ENCODE measurements at regions not wholly inside any gene's neighbourhood (a gene's known extent, or its start where the extent isn't known, plus 50 kb on each side); places are given as distances from the start of the nearest gene placed in this dataset.

DNA sequence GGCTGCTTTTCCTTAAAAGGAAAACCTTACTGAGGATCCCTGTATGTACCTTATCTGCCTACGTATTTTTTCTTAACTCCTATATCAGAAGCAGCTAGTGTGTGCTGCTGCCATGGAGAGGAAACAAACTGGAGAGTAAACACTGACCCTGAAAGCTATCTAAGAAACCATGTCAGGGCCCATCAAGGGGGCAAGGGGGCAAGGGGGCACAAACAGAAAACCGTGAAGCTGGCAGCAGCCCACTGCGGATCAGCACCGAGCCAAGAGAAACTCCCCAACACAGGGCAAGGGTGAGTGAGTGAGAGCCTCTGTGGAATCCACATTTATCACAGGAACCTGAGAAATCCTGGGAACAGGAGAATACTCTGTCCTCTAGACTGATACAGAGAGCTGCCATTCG, 1204.2 kb downstream of the PCDH18 start:
- no peak for DNase-seq (ENCODE audit: low spot score)
- Mint-ChIP-seq H3K27me3 (ENCODE audit: insufficient read depth) (no peaks in the 10 kb centered on the region), H3K27ac (no peak overlapping the region), H3K4me3 (no peak overlapping the region), H3K4me1 (ENCODE audit: low read depth) (no peaks in the 10 kb centered on the region), H3K36me3 (ENCODE audit: low read depth) (no peaks in the 10 kb centered on the region), H3K9me3 (peaks cover 6% of the 10 kb centered on the region)
- intact Hi-C loops (cut with micrococcal nuclease): no loop called here

DNA sequence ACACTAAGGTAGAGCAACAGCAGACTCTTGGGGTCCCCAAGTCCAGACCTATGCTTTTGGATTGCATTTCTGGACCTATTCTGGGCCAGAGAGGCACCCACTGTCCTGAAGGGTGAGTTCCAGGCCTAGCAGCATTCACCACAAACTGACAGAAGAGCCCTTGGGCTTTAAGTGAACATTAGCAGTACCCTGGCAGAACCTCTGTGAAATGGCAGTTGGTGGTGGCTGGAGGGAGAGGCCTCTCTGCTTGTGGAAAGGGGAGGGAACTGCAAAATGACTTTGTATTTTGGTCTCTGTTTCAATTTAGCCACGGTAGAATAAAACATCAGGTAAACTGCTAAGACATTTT, 1211.9 kb downstream of the PCDH18 start:
- DNase-seq (ENCODE audit: low spot score): no peak
- no peaks in the 10 kb centered on the region for H3K27me3 Mint-ChIP-seq (ENCODE audit: insufficient read depth)
- no peak overlapping the region for H3K27ac Mint-ChIP-seq
- no peaks in the 10 kb centered on the region for H3K9me3 Mint-ChIP-seq
- no peak overlapping the region for H3K4me3 Mint-ChIP-seq
- H3K36me3 Mint-ChIP-seq (ENCODE audit: low read depth): no peaks in the 10 kb centered on the region
- H3K4me1 Mint-ChIP-seq (ENCODE audit: low read depth): no peaks in the 10 kb centered on the region
- intact Hi-C loops (cut with micrococcal nuclease): no loop called here

DNA sequence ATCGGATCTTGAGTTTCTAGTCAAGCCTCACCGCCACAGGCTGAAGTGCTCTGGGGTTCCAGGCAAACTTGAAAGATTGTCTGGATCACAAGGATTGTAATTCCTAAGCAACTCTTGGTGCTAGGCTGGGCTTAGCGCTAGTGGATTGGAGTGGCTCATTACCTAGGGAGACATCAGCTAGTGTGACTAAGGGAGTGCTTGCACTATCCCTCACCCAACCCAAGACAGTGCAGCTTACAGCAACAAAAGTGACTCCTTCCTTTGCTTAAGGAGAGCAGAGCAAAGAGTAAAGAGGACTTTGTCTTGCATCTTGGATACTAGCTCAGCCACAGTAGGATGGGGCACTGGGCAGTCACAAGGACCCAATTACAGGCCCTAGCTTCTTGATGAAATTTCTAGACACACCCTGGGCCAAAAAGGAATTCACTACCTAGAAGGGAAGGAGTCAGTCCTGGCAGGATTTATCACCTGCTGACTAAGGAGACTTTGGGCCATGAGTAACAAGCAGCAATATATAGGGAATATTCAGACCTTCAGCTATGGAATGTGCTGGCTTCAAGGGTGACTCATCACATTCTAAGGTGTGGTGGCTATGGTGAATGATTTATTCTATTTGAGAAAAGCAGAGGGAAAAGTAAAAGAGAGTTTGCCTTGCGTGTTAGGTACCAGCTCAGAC, 1212.4 kb downstream of the PCDH18 start:
- Mint-ChIP-seq H3K4me3 (no peak overlapping the region), H3K4me1 (ENCODE audit: low read depth) (no peaks in the 10 kb centered on the region), H3K27ac (no peak overlapping the region), H3K9me3 (no peaks in the 10 kb centered on the region), H3K27me3 (ENCODE audit: insufficient read depth) (no peaks in the 10 kb centered on the region), H3K36me3 (ENCODE audit: low read depth) (no peaks in the 10 kb centered on the region)
- intact Hi-C loops (cut with micrococcal nuclease): no loop called here
- DNase-seq (ENCODE audit: low spot score): no peak

DNA sequence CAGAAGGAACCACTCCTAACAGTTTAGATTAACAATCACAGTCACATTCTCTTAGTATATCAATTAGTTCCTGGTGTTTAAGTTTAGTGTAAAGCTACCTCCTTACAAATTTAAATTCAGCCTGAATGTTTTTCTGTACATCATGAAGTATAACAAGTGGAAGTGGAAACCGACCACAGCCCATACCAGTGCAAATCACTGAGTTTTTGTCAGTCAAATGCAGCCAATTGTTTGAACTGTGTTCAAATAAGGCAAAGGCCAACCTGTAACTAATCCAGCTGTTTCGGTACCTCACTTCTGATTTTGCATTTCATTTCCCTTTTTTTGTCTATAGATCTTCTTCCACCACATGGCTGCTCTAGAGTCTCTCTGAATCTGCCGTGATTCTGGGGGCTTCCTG, 1215.3 kb downstream of the PCDH18 start:
- H3K4me1 Mint-ChIP-seq (ENCODE audit: low read depth): no peaks in the 10 kb centered on the region
- H3K36me3 Mint-ChIP-seq (ENCODE audit: low read depth): no peaks in the 10 kb centered on the region
- no peak for DNase-seq (ENCODE audit: low spot score)
- H3K9me3 Mint-ChIP-seq: no peaks in the 10 kb centered on the region
- intact Hi-C loops (cut with micrococcal nuclease): no loop called here
- H3K27ac Mint-ChIP-seq: no peak overlapping the region
- no peaks in the 10 kb centered on the region for H3K27me3 Mint-ChIP-seq (ENCODE audit: insufficient read depth)
- no peak overlapping the region for H3K4me3 Mint-ChIP-seq

DNA sequence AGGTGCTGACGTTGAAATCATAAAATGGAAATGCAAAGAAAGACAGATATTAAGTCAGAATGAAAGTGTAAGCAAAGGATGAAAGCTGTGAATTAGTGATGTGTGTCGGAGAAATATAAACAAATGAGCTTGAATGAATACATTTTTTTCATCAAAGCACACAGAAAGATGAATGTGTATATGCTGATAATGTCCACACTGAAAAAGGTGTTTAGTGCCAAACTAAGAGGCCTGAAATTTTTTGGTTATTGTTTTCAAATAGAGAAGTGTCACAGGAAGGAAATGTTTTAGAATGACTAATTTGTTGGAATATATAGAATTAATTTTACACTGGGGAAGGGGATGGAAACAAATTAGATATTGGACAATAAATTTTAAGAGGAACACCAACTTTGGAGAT, 1217.6 kb downstream of the PCDH18 start:
- Mint-ChIP-seq H3K27ac (no peak overlapping the region), H3K9me3 (no peaks in the 10 kb centered on the region), H3K36me3 (ENCODE audit: low read depth) (no peaks in the 10 kb centered on the region), H3K4me3 (no peak overlapping the region), H3K4me1 (ENCODE audit: low read depth) (no peaks in the 10 kb centered on the region), H3K27me3 (ENCODE audit: insufficient read depth) (no peaks in the 10 kb centered on the region)
- intact Hi-C loops (cut with micrococcal nuclease): no loop called here
- no peak for DNase-seq (ENCODE audit: low spot score)

DNA sequence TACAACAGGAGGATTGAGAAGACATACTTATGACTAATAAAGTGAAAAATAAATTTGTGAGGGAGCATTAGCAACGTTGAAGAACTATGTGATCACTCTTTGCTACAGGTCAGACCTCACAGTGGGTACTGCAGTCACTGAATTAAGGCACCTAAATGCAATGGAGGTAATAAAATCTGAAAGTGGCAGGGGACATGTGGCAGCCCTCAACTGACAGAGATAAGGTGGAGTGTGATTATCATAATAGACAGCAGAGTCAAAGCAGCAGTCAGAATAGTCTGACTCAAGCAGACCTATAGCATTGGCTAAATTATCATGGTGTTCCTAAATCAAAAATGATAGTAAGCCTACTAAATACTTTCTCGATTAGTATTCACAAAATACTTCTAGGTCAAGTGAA, 1220.5 kb downstream of the PCDH18 start:
- intact Hi-C loops (cut with micrococcal nuclease): no loop called here
- Mint-ChIP-seq H3K4me3 (no peak overlapping the region), H3K36me3 (ENCODE audit: low read depth) (no peaks in the 10 kb centered on the region), H3K27me3 (ENCODE audit: insufficient read depth) (no peaks in the 10 kb centered on the region), H3K4me1 (ENCODE audit: low read depth) (no peaks in the 10 kb centered on the region), H3K27ac (no peak overlapping the region), H3K9me3 (no peaks in the 10 kb centered on the region)
- no peak for DNase-seq (ENCODE audit: low spot score)

GRCh38 chr4:136307765-136308164, 1224.5 kb downstream of the PCDH18 start:
- no peaks in the 10 kb centered on the region for H3K27me3 Mint-ChIP-seq (ENCODE audit: insufficient read depth)
- no peak for DNase-seq (ENCODE audit: low spot score)
- intact Hi-C loops (cut with micrococcal nuclease): no loop called here
- H3K36me3 Mint-ChIP-seq (ENCODE audit: low read depth): no peaks in the 10 kb centered on the region
- H3K9me3 Mint-ChIP-seq: no peaks in the 10 kb centered on the region
- H3K27ac Mint-ChIP-seq: no peak overlapping the region
- H3K4me1 Mint-ChIP-seq (ENCODE audit: low read depth): no peaks in the 10 kb centered on the region
- no peak overlapping the region for H3K4me3 Mint-ChIP-seq

DNA sequence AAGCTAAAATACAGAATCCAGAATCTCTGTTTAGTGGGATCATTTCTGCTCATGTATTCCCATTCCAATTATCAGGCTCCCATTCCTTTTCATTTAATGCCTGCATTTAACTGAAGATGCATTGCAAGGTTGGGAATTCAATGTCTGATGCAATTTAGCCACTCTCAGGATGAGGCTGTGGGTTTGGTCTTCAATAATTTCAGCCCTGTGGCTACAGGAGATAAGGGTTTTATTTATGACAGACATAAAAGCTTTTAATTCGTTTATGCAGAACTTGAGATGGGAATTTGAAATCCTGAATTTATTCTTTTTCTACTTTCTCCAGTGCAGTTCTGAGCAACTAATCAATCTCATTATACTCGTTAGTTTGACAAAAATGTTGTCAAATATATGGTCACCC, 1225.9 kb downstream of the PCDH18 start:
- Mint-ChIP-seq H3K27me3 (ENCODE audit: insufficient read depth) (no peaks in the 10 kb centered on the region), H3K27ac (no peak overlapping the region), H3K4me1 (ENCODE audit: low read depth) (no peaks in the 10 kb centered on the region), H3K36me3 (ENCODE audit: low read depth) (no peaks in the 10 kb centered on the region), H3K4me3 (no peak overlapping the region), H3K9me3 (no peaks in the 10 kb centered on the region)
- intact Hi-C loops (cut with micrococcal nuclease): no loop called here
- no peak for DNase-seq (ENCODE audit: low spot score)

DNA sequence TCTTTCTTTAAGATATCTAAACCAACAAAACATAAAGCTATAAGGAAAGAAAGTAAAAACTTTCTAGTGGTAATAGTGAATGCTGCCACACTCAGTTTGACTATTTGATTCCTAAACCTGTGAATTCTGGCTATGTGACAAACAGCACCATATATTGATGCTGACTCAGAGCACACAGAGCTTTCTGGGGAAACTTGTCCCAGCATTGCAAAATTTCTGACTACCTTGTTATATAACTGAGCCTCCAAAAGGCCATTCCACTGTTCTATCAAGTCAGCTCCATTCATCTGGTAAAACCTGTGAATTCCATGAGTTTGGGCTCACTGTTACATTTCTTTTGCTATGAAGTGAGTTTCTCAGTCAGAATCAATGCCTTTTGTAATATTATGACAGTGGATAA, 1229.7 kb downstream of the PCDH18 start:
- H3K4me3 Mint-ChIP-seq: no peak overlapping the region
- intact Hi-C loops (cut with micrococcal nuclease): no loop called here
- no peak for DNase-seq (ENCODE audit: low spot score)
- H3K9me3 Mint-ChIP-seq: no peaks in the 10 kb centered on the region
- H3K4me1 Mint-ChIP-seq (ENCODE audit: low read depth): no peaks in the 10 kb centered on the region
- no peaks in the 10 kb centered on the region for H3K27me3 Mint-ChIP-seq (ENCODE audit: insufficient read depth)
- no peak overlapping the region for H3K27ac Mint-ChIP-seq
- H3K36me3 Mint-ChIP-seq (ENCODE audit: low read depth): no peaks in the 10 kb centered on the region

GRCh38 chr4:136301749-136302495, 1230.4 kb downstream of the PCDH18 start:
- Mint-ChIP-seq H3K27me3 (ENCODE audit: insufficient read depth) (no peaks in the 10 kb centered on the region), H3K4me1 (ENCODE audit: low read depth) (no peaks in the 10 kb centered on the region), H3K9me3 (no peaks in the 10 kb centered on the region), H3K27ac (no peak overlapping the region), H3K36me3 (ENCODE audit: low read depth) (no peaks in the 10 kb centered on the region), H3K4me3 (no peak overlapping the region)
- intact Hi-C loops (cut with micrococcal nuclease): no loop called here
- DNase-seq (ENCODE audit: low spot score): no peak

DNA sequence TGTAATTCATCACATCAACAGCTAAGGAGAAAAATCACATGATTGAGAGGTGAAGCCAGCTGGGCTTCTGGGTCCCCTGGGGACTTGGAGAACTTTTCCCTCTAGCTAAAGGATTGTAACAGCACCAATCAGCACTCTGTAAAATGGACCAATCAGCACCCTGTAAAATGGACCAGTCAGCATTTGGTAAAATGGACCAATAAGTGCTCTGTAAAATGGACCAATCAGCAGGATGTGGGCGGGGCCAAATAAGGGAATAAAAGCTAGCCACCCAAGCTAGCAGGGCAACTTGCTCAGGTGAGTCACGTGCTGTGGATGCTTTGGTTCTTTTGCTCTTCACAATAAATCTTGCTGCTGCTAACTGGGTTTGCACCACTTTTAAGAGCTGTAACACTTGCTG, 1248.3 kb downstream of the PCDH18 start:
- DNase-seq (ENCODE audit: low spot score): no peak
- H3K9me3 Mint-ChIP-seq: peaks cover 4% of the 10 kb centered on the region
- H3K36me3 Mint-ChIP-seq (ENCODE audit: low read depth): no peaks in the 10 kb centered on the region
- no peaks in the 10 kb centered on the region for H3K4me1 Mint-ChIP-seq (ENCODE audit: low read depth)
- no peak overlapping the region for H3K4me3 Mint-ChIP-seq
- intact Hi-C loops (cut with micrococcal nuclease): no loop called here
- H3K27ac Mint-ChIP-seq: no peak overlapping the region
- no peaks in the 10 kb centered on the region for H3K27me3 Mint-ChIP-seq (ENCODE audit: insufficient read depth)

DNA sequence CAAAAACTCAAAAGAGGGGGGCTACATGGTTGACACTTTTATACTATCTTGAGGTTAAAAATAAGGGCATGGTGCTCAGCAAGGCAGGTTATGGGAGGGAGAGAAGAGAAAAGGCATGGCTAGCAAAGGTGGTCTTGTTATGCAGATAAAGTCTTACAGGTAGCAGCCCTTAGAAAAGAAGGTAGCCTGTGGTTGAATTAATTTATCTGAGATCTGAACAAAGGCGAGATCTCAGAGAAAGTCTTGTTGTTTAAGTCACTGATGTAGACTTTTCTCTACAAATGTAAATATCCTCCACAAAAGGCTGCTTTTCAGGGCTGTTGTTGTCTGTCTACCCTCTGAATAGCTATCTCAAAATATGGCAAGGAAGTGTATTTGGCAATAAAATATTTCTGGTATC, 1250.4 kb downstream of the PCDH18 start:
- H3K4me3 Mint-ChIP-seq: no peak overlapping the region
- intact Hi-C loops (cut with micrococcal nuclease): no loop called here
- H3K4me1 Mint-ChIP-seq (ENCODE audit: low read depth): no peaks in the 10 kb centered on the region
- H3K27me3 Mint-ChIP-seq (ENCODE audit: insufficient read depth): no peaks in the 10 kb centered on the region
- H3K27ac Mint-ChIP-seq: no peak overlapping the region
- no peaks in the 10 kb centered on the region for H3K36me3 Mint-ChIP-seq (ENCODE audit: low read depth)
- no peak for DNase-seq (ENCODE audit: low spot score)
- peaks cover 4% of the 10 kb centered on the region for H3K9me3 Mint-ChIP-seq

DNA sequence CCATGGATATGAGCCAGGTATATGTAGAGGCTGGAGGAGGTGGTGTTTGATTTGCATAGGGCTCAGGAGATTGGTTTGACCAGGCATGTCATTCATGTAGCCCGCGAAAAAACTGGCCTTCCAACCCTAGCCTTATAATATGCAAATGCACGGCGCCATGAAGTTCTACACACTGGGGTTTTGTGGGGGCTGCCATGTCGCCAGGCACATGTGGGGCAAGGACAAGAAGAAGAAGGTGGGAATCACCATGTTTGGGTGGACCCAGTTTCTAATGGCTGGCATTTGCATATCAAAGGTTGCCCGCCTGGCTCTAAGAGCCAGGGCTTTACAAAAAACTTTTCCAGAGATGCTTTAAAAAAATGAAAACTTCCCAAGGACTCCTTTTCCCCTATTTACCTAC, 1251.0 kb downstream of the PCDH18 start:
- no peaks in the 10 kb centered on the region for H3K4me1 Mint-ChIP-seq (ENCODE audit: low read depth)
- no peaks in the 10 kb centered on the region for H3K27me3 Mint-ChIP-seq (ENCODE audit: insufficient read depth)
- H3K27ac Mint-ChIP-seq: no peak overlapping the region
- intact Hi-C loops (cut with micrococcal nuclease): no loop called here
- H3K36me3 Mint-ChIP-seq (ENCODE audit: low read depth): no peaks in the 10 kb centered on the region
- DNase-seq (ENCODE audit: low spot score): no peak
- H3K9me3 Mint-ChIP-seq: peaks cover 4% of the 10 kb centered on the region
- no peak overlapping the region for H3K4me3 Mint-ChIP-seq

DNA sequence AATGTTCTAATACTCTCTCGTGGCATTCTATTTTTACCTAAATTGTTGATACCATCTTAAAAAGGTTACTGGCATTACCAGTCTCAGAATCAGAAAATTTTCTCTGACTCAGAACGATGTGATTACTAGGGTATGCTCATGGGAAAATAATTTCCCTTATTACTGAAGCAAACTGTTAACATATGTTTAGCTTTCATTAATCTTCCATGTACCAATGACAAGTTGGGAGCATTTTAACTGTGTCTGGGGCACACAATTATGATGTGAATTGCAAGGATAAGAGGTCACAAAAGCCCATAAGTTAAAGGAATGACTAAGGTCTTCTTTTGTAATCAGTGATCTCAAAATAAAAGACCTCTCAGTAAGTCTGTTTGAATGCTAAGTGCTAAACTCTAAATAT, 1254.6 kb downstream of the PCDH18 start:
- H3K36me3 Mint-ChIP-seq (ENCODE audit: low read depth): no peaks in the 10 kb centered on the region
- H3K4me3 Mint-ChIP-seq: no peak overlapping the region
- no peak for DNase-seq (ENCODE audit: low spot score)
- intact Hi-C loops (cut with micrococcal nuclease): no loop called here
- no peaks in the 10 kb centered on the region for H3K27me3 Mint-ChIP-seq (ENCODE audit: insufficient read depth)
- no peaks in the 10 kb centered on the region for H3K4me1 Mint-ChIP-seq (ENCODE audit: low read depth)
- peaks cover 4% of the 10 kb centered on the region for H3K9me3 Mint-ChIP-seq
- no peak overlapping the region for H3K27ac Mint-ChIP-seq

Measured in activated T-helper 1 cell treated with anti-CD3 and anti-CD28 coated beads, Interleukin-12 subunit alpha, Interleukin-12 subunit beta, Interleukin-2, Interleukin-4 antibody, amounts not matched to agents 30 ng/mL and 10 ng/mL and 1 ng/mL, durations not matched to agents 14 hours and 24 hours and 36 hours (primary cell).